Ishikawa (cell line): ENCODE measurements at regions not wholly inside any gene's neighbourhood (a gene's known extent, or its start where the extent isn't known, plus 50 kb on each side); places are given as distances from the start of the nearest gene placed in this dataset.

Experiments
- EGR1 ChIP-seq: IDR thresholded peaks from 2 replicates; pipeline ENCODE4 v1.6.1; 2012
- EP300 ChIP-seq: IDR thresholded peaks from 2 replicates; pipeline ENCODE4 v1.6.1; 2012; ENCODE audit warnings: borderline replicate concordance
- FOXM1 ChIP-seq: IDR thresholded peaks from 2 replicates; pipeline ENCODE4 v1.6.1; 2012; ENCODE audit warnings: low read depth, borderline replicate concordance
- RAD21 ChIP-seq: IDR thresholded peaks from 2 replicates; pipeline ENCODE4 v1.6.1; 2012; ENCODE audit warnings: low read depth
- TAF1 ChIP-seq: IDR thresholded peaks from 2 replicates; pipeline ENCODE4 v1.6.1; 2012; ENCODE audit warnings: low read depth, mild to moderate bottlenecking
- TCF12 ChIP-seq: IDR thresholded peaks from 2 replicates; pipeline ENCODE4 v1.6.1; 2012; ENCODE audit warnings: low read depth
- TEAD4 ChIP-seq: IDR thresholded peaks from 2 replicates; pipeline ENCODE4 v1.6.1; 2012
- YY1 ChIP-seq: IDR thresholded peaks from 2 replicates; pipeline ENCODE4 v1.6.1; 2012; ENCODE audit warnings: low read depth
- ZBTB7A ChIP-seq: IDR thresholded peaks from 2 replicates; pipeline ENCODE4 v1.6.1; 2012; ENCODE audit warnings: low read depth
- TF ChIP-seq, protein P1 (sequence below): IDR thresholded peaks from 2 replicates; pipeline ENCODE4 v1.6.1; 2012
- TF ChIP-seq, protein P2 (sequence below): IDR thresholded peaks from 2 replicates; pipeline ENCODE4 v1.6.1; 2012; ENCODE audit warnings: low read depth, mild to moderate bottlenecking

DNA sequence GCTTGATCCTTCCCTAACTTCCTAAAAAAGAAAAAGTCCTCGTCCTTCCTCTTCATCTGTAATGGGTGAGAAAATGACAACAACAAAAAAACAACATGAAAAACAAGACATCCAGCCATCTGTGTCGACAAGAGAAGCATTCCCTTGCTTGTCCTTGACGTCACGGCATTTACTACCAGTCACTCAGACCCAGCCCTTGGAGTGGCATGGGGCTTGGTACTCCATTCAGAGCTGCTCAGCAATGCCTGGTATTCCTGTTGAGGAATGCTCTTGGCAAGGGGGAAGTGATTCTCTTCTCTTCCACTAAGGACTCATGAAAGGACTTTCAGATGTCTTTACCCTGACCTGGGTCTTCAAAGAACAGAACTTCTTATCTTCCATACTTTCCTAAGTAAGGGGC, 339.7 kb upstream of the RASGRP1 start:
- TF ChIP-seq TAF1: no peak
- no peak for TF ChIP-seq EP300
- TF ChIP-seq, protein P1, sequence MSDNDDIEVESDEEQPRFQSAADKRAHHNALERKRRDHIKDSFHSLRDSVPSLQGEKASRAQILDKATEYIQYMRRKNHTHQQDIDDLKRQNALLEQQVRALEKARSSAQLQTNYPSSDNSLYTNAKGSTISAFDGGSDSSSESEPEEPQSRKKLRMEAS: no peak
- no peak for TF ChIP-seq YY1
- TF ChIP-seq EGR1: no peak
- TF ChIP-seq TEAD4: no peak
- TF ChIP-seq FOXM1: no peak
- no peak for TF ChIP-seq RAD21
- TF ChIP-seq TCF12: no peak
- TF ChIP-seq, protein P2, sequence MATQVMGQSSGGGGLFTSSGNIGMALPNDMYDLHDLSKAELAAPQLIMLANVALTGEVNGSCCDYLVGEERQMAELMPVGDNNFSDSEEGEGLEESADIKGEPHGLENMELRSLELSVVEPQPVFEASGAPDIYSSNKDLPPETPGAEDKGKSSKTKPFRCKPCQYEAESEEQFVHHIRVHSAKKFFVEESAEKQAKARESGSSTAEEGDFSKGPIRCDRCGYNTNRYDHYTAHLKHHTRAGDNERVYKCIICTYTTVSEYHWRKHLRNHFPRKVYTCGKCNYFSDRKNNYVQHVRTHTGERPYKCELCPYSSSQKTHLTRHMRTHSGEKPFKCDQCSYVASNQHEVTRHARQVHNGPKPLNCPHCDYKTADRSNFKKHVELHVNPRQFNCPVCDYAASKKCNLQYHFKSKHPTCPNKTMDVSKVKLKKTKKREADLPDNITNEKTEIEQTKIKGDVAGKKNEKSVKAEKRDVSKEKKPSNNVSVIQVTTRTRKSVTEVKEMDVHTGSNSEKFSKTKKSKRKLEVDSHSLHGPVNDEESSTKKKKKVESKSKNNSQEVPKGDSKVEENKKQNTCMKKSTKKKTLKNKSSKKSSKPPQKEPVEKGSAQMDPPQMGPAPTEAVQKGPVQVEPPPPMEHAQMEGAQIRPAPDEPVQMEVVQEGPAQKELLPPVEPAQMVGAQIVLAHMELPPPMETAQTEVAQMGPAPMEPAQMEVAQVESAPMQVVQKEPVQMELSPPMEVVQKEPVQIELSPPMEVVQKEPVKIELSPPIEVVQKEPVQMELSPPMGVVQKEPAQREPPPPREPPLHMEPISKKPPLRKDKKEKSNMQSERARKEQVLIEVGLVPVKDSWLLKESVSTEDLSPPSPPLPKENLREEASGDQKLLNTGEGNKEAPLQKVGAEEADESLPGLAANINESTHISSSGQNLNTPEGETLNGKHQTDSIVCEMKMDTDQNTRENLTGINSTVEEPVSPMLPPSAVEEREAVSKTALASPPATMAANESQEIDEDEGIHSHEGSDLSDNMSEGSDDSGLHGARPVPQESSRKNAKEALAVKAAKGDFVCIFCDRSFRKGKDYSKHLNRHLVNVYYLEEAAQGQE: no peak
- TF ChIP-seq ZBTB7A: no peak
